ENCODE measurements at regions not wholly inside any gene's neighbourhood (a gene's known extent, or its start where the extent isn't known, plus 50 kb on each side); places are given as distances from the start of the nearest gene placed in this dataset.

DNA sequence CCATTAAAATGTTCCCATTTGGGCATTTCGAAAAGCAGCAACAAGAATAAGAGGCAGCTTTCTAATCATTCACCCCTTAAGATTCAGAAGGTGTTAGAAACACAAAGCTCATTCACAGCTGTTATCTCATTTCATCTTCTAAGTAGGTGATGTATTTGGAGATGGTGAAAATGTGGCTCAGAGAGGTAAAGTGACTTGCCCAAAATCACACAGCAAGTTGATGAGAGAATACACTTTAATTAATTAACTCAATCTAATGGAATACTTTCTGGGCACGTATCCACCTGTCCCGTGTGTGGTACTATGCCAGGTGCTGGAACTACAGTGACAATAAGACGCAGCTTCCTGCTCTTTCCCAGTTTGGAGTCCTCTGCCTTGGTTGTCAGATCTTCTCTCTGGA, 147.4 kb upstream of the LRFN2 start:
- TF ChIP-seq POLR2AphosphoS5 (IDR thresholded peaks at IDR 0.05) (no peak), POLR2A (IDR thresholded peaks at IDR 0.05; ENCODE audit: low read depth) (no peak), EP300 (IDR thresholded peaks at IDR 0.05) (no peak)
- TF ChIP-seq, protein P1, sequence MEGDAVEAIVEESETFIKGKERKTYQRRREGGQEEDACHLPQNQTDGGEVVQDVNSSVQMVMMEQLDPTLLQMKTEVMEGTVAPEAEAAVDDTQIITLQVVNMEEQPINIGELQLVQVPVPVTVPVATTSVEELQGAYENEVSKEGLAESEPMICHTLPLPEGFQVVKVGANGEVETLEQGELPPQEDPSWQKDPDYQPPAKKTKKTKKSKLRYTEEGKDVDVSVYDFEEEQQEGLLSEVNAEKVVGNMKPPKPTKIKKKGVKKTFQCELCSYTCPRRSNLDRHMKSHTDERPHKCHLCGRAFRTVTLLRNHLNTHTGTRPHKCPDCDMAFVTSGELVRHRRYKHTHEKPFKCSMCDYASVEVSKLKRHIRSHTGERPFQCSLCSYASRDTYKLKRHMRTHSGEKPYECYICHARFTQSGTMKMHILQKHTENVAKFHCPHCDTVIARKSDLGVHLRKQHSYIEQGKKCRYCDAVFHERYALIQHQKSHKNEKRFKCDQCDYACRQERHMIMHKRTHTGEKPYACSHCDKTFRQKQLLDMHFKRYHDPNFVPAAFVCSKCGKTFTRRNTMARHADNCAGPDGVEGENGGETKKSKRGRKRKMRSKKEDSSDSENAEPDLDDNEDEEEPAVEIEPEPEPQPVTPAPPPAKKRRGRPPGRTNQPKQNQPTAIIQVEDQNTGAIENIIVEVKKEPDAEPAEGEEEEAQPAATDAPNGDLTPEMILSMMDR (IDR thresholded peaks at IDR 0.05): no peak
- peaks cover 0 to 41% (median 0%) of the 10 kb centered on the region in 4 donors for H3K27me3 ChIP-seq
- no peak for DNase-seq (ENCODE audit: extremely low spot score)
- H3K27ac ChIP-seq (replicated peaks in 1 of 4): no peak overlapping the region
- H3K9me3 ChIP-seq: no peaks in the 10 kb centered on the region
- intact Hi-C loops (cut with DNase I): no loop called here
- 85% methylated on average over 4 of the region's 4 CpGs for WGBS
- H3K4me1 ChIP-seq: no peaks in the 10 kb centered on the region
- H3K36me3 ChIP-seq: no peaks in the 10 kb centered on the region
- no peak overlapping the region for H3K4me3 ChIP-seq

DNA sequence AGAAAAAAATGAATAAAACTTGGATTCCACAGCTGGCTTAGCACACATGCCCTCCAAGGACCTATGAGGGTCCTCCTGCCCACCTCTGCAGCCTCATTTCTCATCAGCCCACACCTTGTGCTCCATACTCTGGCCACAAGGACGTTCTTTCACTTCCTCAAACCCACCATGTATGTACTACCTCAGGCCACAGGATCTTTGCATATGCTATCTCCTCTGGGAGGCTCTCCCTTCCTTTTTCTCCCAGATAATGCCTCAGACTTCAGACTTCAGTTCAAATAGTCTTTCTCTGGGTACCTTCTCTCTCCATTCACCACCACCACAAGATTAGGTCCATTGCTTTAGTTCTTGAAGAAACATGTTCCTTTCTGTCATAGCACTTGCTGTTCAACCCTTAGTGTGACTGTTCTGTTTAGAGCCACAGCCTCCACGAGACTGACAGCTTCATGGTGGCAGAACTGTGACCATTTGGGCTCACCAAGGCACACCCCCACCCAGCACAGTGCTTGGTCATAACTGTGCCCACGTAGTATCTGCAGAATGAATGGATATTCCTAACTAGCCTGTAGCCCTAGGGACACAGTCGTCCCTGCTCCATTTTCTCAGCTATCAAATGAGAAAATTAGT, 146.7 kb upstream of the LRFN2 start:
- H3K9me3 ChIP-seq: no peaks in the 10 kb centered on the region
- no peak overlapping the region for H3K4me3 ChIP-seq
- no peaks in the 10 kb centered on the region for H3K36me3 ChIP-seq
- no peak for DNase-seq (ENCODE audit: extremely low spot score)
- no peaks in the 10 kb centered on the region for H3K4me1 ChIP-seq
- H3K27ac ChIP-seq (replicated peaks in 1 of 4): no peak overlapping the region
- 59% methylated on average over 4 of the region's 4 CpGs for WGBS
- peaks cover 0 to 34% (median 0%) of the 10 kb centered on the region in 4 donors for H3K27me3 ChIP-seq
- intact Hi-C loops (cut with DNase I): no loop called here
- no peak for TF ChIP-seq POLR2AphosphoS5 (IDR thresholded peaks at IDR 0.05)
- no peak for TF ChIP-seq EP300 (IDR thresholded peaks at IDR 0.05)
- TF ChIP-seq POLR2A (IDR thresholded peaks at IDR 0.05; ENCODE audit: low read depth): no peak

DNA sequence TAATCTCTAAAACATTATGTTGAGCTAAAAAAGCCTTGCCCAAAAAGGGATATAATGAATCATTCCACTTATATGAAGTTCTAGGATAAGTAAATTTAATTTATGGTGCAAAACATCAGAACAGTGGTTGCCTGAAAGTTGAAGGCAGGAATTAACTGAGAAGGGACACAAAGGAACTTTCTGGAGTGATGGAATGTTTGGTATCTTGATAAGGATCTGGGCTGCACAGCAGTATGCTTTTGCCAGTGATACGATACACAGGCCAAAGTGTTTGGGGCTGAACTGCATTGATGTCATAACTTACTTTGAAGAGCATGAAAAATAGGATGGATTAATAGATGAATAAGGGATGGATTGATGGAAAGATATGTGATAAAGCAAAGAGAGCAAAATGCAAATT, 146.1 kb upstream of the LRFN2 start:
- WGBS: 64% methylated on average over 1 of the region's 1 CpG
- TF ChIP-seq POLR2AphosphoS5 (IDR thresholded peaks at IDR 0.05) (no peak), POLR2A (IDR thresholded peaks at IDR 0.05; ENCODE audit: low read depth) (no peak), EP300 (IDR thresholded peaks at IDR 0.05) (no peak)
- TF ChIP-seq, protein P1 (IDR thresholded peaks at IDR 0.05): no peak
- no peak for DNase-seq (ENCODE audit: extremely low spot score)

DNA sequence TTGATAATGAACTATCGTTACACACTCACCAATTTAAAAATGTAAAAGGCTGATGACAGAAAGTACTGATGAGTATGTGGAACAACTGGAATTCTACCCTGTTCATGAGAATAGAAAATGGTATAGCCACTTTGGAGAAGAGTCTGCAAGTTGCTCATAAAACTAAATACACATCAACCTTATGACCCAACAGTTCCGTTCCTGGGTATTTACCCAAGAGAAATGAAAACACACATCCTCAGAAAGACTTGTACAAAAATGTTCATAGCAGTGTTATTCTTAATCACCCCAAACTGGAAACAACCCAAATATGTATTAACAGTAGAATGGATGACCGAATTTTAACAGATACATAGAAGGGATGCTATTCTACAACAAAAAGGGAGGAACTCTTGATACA, 145.7 kb upstream of the LRFN2 start:
- no peak overlapping the region for H3K27ac ChIP-seq (replicated peaks in 1 of 4)
- WGBS: 84% methylated on average over 3 of the region's 3 CpGs
- H3K27me3 ChIP-seq: peaks cover 0 to 29% (median 0%) of the 10 kb centered on the region in 4 donors
- no peak for DNase-seq (ENCODE audit: extremely low spot score)
- H3K9me3 ChIP-seq: no peaks in the 10 kb centered on the region
- H3K36me3 ChIP-seq: no peaks in the 10 kb centered on the region
- TF ChIP-seq POLR2AphosphoS5 (IDR thresholded peaks at IDR 0.05) (no peak), EP300 (IDR thresholded peaks at IDR 0.05) (no peak)
- H3K4me1 ChIP-seq: no peaks in the 10 kb centered on the region
- intact Hi-C loops (cut with DNase I): no loop called here
- H3K4me3 ChIP-seq: no peak overlapping the region

More for the DNA sequence above, 146.1 kb upstream of the LRFN2 start:
- intact Hi-C loops (cut with DNase I): no loop called here
- H3K9me3 ChIP-seq: no peaks in the 10 kb centered on the region
- H3K36me3 ChIP-seq: no peaks in the 10 kb centered on the region
- H3K27ac ChIP-seq (replicated peaks in 1 of 4): no peak overlapping the region
- no peaks in the 10 kb centered on the region for H3K4me1 ChIP-seq
- peaks cover 0 to 33% (median 0%) of the 10 kb centered on the region in 4 donors for H3K27me3 ChIP-seq
- no peak overlapping the region for H3K4me3 ChIP-seq

DNA sequence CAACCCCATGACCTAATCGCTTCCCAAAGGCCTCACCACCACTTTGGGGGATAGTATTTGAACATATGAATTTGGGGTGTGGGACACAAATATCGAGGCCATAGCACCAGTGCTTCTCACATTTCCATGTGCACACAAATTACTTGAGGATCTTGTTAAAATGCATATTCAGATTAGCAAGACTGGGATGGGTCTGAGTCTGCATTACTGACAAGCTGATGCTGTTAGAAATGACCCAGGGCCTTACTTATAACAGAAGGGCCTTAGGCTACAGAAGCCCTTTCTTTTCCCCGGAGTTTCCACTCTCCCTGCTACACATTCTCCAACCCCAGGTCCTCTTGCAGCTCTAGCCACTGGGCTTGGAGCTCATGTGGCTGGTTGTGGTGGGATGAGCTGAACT, 141.5 kb upstream of the LRFN2 start:
- no peaks in the 10 kb centered on the region for H3K4me1 ChIP-seq
- 89% methylated on average over 3 of the region's 3 CpGs for WGBS
- H3K4me3 ChIP-seq: no peak overlapping the region
- no peak for DNase-seq (ENCODE audit: extremely low spot score)
- intact Hi-C loops (cut with DNase I): no loop called here
- H3K9me3 ChIP-seq: no peaks in the 10 kb centered on the region
- H3K27me3 ChIP-seq: no peaks in the 10 kb centered on the region
- TF ChIP-seq POLR2AphosphoS5 (IDR thresholded peaks at IDR 0.05) (no peak), POLR2A (IDR thresholded peaks at IDR 0.05; ENCODE audit: low read depth) (no peak), EP300 (IDR thresholded peaks at IDR 0.05) (no peak)
- TF ChIP-seq, protein P1 (IDR thresholded peaks at IDR 0.05): no peak
- no peak overlapping the region for H3K27ac ChIP-seq (replicated peaks in 1 of 4)
- no peaks in the 10 kb centered on the region for H3K36me3 ChIP-seq

DNA sequence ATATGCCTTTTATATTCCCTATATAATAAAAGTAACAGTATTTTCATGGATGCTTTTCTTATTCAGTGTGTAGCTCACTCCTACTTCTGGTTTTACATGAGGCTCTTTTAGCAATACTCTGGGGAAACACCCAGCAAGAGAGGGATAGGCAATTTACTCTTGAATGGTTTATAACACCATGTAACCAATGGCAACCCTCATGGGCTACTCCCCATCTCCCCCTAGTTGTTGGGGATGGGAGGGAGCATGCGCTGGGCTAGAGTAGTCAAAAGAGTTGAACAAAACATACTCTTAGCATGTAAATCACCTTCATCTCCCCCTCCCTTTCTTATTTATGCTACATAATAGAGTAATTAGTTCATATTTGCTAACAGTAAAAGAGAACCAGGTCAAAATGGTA, 140.1 kb upstream of the LRFN2 start:
- intact Hi-C loops (cut with DNase I): no loop called here
- WGBS: 97% methylated on average over 1 of the region's 1 CpG

More for the DNA sequence above, 140.1 kb upstream of the LRFN2 start:
- H3K9me3 ChIP-seq: no peaks in the 10 kb centered on the region
- no peak overlapping the region for H3K27ac ChIP-seq (replicated peaks in 1 of 4)
- no peaks in the 10 kb centered on the region for H3K36me3 ChIP-seq
- TF ChIP-seq POLR2AphosphoS5 (IDR thresholded peaks at IDR 0.05): no peak
- TF ChIP-seq POLR2A (IDR thresholded peaks at IDR 0.05; ENCODE audit: low read depth): no peak
- no peak for TF ChIP-seq EP300 (IDR thresholded peaks at IDR 0.05)
- TF ChIP-seq, protein P1 (IDR thresholded peaks at IDR 0.05): no peak
- no peak overlapping the region for H3K4me3 ChIP-seq
- no peaks in the 10 kb centered on the region for H3K27me3 ChIP-seq
- no peak for DNase-seq (ENCODE audit: extremely low spot score)
- no peaks in the 10 kb centered on the region for H3K4me1 ChIP-seq
